ENCODE measurements at regions not wholly inside any gene's neighbourhood (a gene's known extent, or its start where the extent isn't known, plus 50 kb on each side); places are given as distances from the start of the nearest gene placed in this dataset.

DNA sequence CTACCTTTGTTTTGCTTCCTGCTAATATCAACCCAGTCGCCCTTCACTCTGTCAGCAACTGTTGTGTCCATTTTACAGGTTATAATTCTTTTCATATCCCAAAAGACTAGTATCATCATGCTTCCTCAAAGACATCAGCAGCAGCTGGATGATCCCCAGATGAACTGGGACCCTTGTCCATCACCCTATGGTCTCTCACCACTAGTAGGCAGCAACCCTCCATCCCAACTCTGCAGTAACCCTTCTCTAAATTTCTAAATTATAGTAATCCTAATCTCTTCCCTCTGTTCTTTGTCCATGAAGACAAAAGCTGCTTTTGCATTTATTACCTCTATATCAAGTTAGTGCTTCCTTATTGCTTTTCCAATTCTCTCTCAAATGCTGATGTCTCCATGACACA, 1025.8 kb downstream of the FAM181B start:
- Histone ChIP-seq H3K36me3 (ENCODE audit: control insufficient read depth in 3 of 3, insufficient read depth in 3 of 3, low read length in 3 of 3) (no peaks in the 10 kb centered on the region), H3K4me3 (ENCODE audit: low read length in 3 of 3) (no peak overlapping the region), H3K27me3 (ENCODE audit: control insufficient read depth in 3 of 3, insufficient read depth in 3 of 3, low read length in 3 of 3) (no peaks in the 10 kb centered on the region), H3K9ac (ENCODE audit: low read depth in 1 of 3, low read length in 3 of 3) (no peak overlapping the region), H3K27ac (ENCODE audit: low read depth, low read length) (no peak overlapping the region), H3K9me3 (ENCODE audit: control insufficient read depth in 3 of 3, low read length in 3 of 3) (no peaks in the 10 kb centered on the region), H3K4me1 (ENCODE audit: control insufficient read depth in 3 of 3, insufficient read depth in 3 of 3, low read length in 3 of 3) (no peaks in the 10 kb centered on the region)

DNA sequence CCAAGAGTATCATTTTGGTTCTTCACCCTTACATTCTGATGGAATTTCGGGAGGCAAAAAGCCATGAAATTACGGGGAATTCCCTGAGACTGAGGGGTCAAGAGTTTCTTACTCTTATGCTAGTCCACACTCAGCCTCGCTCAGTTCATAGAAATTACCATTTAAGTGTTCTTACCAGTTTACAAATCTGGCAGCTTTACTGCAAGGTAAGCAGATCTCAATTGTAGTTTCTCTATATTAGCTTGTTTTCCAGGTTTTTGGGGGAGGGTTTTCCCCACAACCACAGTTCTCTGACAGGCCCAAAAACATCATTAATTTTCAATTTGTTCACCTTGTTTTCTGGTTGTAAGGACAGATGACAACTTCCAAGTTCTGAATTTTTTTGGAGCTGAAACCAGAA, 1028.4 kb downstream of the FAM181B start:
- Histone ChIP-seq H3K9me3 (ENCODE audit: control insufficient read depth in 3 of 3, low read length in 3 of 3) (no peaks in the 10 kb centered on the region), H3K27me3 (ENCODE audit: control insufficient read depth in 3 of 3, insufficient read depth in 3 of 3, low read length in 3 of 3) (no peaks in the 10 kb centered on the region), H3K9ac (ENCODE audit: low read depth in 1 of 3, low read length in 3 of 3) (no peak overlapping the region), H3K4me1 (ENCODE audit: control insufficient read depth in 3 of 3, insufficient read depth in 3 of 3, low read length in 3 of 3) (no peaks in the 10 kb centered on the region), H3K27ac (ENCODE audit: low read depth, low read length) (no peak overlapping the region), H3K4me3 (ENCODE audit: low read length in 3 of 3) (no peak overlapping the region), H3K36me3 (ENCODE audit: control insufficient read depth in 3 of 3, insufficient read depth in 3 of 3, low read length in 3 of 3) (no peaks in the 10 kb centered on the region)

DNA sequence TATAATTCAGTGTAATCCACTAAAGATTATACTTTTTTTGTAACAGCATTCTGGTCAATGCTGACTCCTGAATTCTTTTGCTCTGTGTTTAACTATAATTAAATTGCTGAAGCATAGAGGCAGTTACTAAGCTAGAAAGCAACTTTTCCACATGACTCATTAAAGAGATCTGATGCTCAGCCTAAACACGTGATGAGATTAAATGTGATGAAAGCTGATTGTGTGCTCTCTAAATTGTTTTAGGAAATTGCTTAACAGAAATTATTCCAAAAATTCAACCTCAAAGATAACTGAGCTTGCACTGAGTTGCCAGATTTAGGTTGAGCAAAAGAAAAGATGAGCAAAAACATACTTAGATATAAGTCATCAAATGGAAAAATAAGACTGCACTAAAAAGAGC, 1033.6 kb downstream of the FAM181B start:
- Histone ChIP-seq H3K4me1 (ENCODE audit: control insufficient read depth in 3 of 3, insufficient read depth in 3 of 3, low read length in 3 of 3) (no peaks in the 10 kb centered on the region), H3K4me3 (ENCODE audit: low read length in 3 of 3) (no peak overlapping the region), H3K36me3 (ENCODE audit: control insufficient read depth in 3 of 3, insufficient read depth in 3 of 3, low read length in 3 of 3) (no peaks in the 10 kb centered on the region), H3K27me3 (ENCODE audit: control insufficient read depth in 3 of 3, insufficient read depth in 3 of 3, low read length in 3 of 3) (no peaks in the 10 kb centered on the region), H3K9ac (ENCODE audit: low read depth in 1 of 3, low read length in 3 of 3) (no peak overlapping the region), H3K27ac (ENCODE audit: low read depth, low read length) (no peak overlapping the region), H3K9me3 (ENCODE audit: control insufficient read depth in 3 of 3, low read length in 3 of 3) (no peaks in the 10 kb centered on the region)

DNA sequence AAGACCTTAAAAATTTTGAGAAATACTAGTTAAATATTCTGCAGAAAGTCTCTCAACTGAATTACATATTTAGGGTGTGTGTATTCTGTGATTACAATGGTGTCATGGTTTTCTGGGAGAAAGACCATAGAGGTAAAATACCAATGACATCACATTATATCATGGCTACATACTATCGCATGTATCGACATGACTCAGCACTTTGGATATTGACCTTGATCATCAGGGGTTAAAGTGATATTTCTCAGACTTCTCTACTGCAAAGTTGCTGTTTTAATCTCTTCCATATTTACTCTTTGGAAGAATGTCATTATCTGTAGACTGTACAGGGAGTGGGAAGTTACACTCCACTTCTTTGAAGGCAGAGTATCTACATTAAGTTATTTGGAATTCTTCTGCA, 1046.6 kb downstream of the FAM181B start:
- no peak overlapping the region for H3K27ac ChIP-seq (ENCODE audit: low read depth, low read length)
- H3K9ac ChIP-seq (ENCODE audit: low read depth in 1 of 3, low read length in 3 of 3) = no peak overlapping the region
- no peak overlapping the region for H3K4me3 ChIP-seq (ENCODE audit: low read length in 3 of 3)
- H3K9me3 ChIP-seq (ENCODE audit: control insufficient read depth in 3 of 3, low read length in 3 of 3) = no peaks in the 10 kb centered on the region
- H3K27me3 ChIP-seq (ENCODE audit: control insufficient read depth in 3 of 3, insufficient read depth in 3 of 3, low read length in 3 of 3) = no peaks in the 10 kb centered on the region
- no peaks in the 10 kb centered on the region for H3K36me3 ChIP-seq (ENCODE audit: control insufficient read depth in 3 of 3, insufficient read depth in 3 of 3, low read length in 3 of 3)
- no peaks in the 10 kb centered on the region for H3K4me1 ChIP-seq (ENCODE audit: control insufficient read depth in 3 of 3, insufficient read depth in 3 of 3, low read length in 3 of 3)

DNA sequence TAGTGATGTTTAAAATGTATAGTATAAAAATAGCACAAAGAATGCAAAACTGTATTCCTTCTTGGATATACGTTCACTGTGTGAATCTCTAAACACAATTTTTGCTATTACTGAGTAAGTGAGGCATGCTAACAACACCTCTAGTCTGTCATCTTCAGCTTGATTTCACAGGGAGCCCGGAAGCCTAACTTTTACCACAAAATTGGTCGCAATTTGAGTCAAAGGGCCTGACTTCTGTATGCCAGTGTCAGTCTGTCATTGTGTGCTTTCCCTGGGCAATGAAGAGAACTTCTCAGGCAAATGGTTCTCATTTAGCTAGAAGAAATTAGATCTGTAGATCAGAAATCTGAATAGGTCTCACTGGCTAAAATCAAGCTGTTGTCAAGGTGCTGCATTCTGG, 1059.5 kb downstream of the FAM181B start:
- H3K4me3 ChIP-seq (ENCODE audit: low read length in 3 of 3) = no peak overlapping the region
- no peak overlapping the region for H3K27ac ChIP-seq (ENCODE audit: low read depth, low read length)
- H3K9ac ChIP-seq (ENCODE audit: low read depth in 1 of 3, low read length in 3 of 3) = no peak overlapping the region
- H3K9me3 ChIP-seq (ENCODE audit: control insufficient read depth in 3 of 3, low read length in 3 of 3) = no peaks in the 10 kb centered on the region
- no peaks in the 10 kb centered on the region for H3K36me3 ChIP-seq (ENCODE audit: control insufficient read depth in 3 of 3, insufficient read depth in 3 of 3, low read length in 3 of 3)
- no peaks in the 10 kb centered on the region for H3K27me3 ChIP-seq (ENCODE audit: control insufficient read depth in 3 of 3, insufficient read depth in 3 of 3, low read length in 3 of 3)
- no peaks in the 10 kb centered on the region for H3K4me1 ChIP-seq (ENCODE audit: control insufficient read depth in 3 of 3, insufficient read depth in 3 of 3, low read length in 3 of 3)

DNA sequence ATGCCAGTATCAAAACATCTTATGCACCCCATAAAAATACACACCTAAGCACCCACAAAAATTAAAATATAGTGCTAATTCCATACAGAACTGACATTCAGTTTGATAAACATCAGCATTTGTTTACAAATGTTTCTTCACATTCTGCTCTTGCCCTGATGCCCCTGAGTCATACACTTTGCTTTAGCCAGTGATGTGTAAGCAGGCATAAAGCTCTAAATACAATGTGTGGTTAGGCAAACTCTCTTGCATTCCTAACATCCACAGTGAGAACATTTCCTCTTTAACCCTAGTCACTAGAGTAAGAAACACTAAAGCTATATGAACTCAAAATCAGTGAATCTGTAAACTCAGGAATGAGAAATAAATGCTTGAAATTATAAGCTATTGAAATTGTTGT, 1060.7 kb downstream of the FAM181B start:
- no peak overlapping the region for H3K9ac ChIP-seq (ENCODE audit: low read depth in 1 of 3, low read length in 3 of 3)
- H3K4me1 ChIP-seq (ENCODE audit: control insufficient read depth in 3 of 3, insufficient read depth in 3 of 3, low read length in 3 of 3) = no peaks in the 10 kb centered on the region
- no peaks in the 10 kb centered on the region for H3K36me3 ChIP-seq (ENCODE audit: control insufficient read depth in 3 of 3, insufficient read depth in 3 of 3, low read length in 3 of 3)
- H3K4me3 ChIP-seq (ENCODE audit: low read length in 3 of 3) = no peak overlapping the region
- H3K27ac ChIP-seq (ENCODE audit: low read depth, low read length) = no peak overlapping the region
- H3K9me3 ChIP-seq (ENCODE audit: control insufficient read depth in 3 of 3, low read length in 3 of 3) = no peaks in the 10 kb centered on the region
- no peaks in the 10 kb centered on the region for H3K27me3 ChIP-seq (ENCODE audit: control insufficient read depth in 3 of 3, insufficient read depth in 3 of 3, low read length in 3 of 3)

DNA sequence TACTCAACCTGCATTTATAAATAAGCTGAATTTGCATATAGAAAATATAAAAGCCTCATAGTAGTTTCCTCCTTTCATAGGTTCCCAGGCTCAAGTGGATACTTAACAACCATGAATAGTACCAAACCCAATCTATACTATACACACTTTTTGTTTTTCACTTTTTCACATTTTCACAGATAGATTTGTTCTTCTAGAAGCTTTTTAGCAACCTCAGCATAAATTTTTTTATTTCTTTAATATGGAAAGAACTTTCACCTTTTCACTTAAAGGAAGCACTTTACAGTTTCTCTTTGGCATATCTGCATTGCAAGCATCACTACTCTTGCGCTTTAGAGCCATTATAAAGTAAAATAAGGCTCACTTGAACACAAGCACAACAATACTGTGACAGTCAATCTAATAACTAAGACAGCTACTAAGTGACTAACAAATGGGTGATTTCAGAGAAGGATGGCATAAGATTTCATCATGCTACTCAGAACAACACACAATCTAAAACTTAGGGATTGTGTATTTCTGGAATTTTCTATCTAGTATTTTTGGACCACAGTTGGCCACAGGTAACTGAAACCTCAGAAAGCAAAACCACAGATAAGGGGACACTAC, 1063.6 kb downstream of the FAM181B start:
- Histone ChIP-seq H3K9me3 (ENCODE audit: control insufficient read depth in 3 of 3, low read length in 3 of 3) (no peaks in the 10 kb centered on the region), H3K4me3 (ENCODE audit: low read length in 3 of 3) (no peak overlapping the region), H3K9ac (ENCODE audit: low read depth in 1 of 3, low read length in 3 of 3) (no peak overlapping the region), H3K36me3 (ENCODE audit: control insufficient read depth in 3 of 3, insufficient read depth in 3 of 3, low read length in 3 of 3) (no peaks in the 10 kb centered on the region), H3K27ac (ENCODE audit: low read depth, low read length) (no peak overlapping the region), H3K4me1 (ENCODE audit: control insufficient read depth in 3 of 3, insufficient read depth in 3 of 3, low read length in 3 of 3) (no peaks in the 10 kb centered on the region), H3K27me3 (ENCODE audit: control insufficient read depth in 3 of 3, insufficient read depth in 3 of 3, low read length in 3 of 3) (no peaks in the 10 kb centered on the region)

DNA sequence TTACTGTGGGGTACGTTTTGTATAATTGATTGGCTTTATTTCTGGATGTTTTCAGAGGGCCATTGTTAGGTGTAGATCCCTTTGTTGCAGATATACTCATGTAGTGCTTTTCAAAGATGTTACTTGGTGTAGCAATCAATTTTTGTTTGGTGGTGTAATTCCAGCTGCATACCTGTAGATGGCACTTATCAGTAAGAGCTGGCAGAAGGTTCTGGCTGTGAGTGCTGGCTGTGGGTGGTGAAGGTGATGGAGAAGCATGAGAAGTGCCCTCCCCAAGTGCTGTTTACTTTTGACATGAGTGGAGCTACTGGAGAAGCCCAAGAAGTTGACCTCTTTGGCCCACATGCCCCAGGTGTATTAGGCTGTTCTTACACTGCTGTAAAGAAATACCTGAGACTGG, 1074.9 kb downstream of the FAM181B start:
- no peaks in the 10 kb centered on the region for H3K9me3 ChIP-seq (ENCODE audit: control insufficient read depth in 3 of 3, low read length in 3 of 3)
- no peak overlapping the region for H3K9ac ChIP-seq (ENCODE audit: low read depth in 1 of 3, low read length in 3 of 3)
- no peaks in the 10 kb centered on the region for H3K36me3 ChIP-seq (ENCODE audit: control insufficient read depth in 3 of 3, insufficient read depth in 3 of 3, low read length in 3 of 3)
- no peak overlapping the region for H3K27ac ChIP-seq (ENCODE audit: low read depth, low read length)
- no peak overlapping the region for H3K4me3 ChIP-seq (ENCODE audit: low read length in 3 of 3)
- H3K27me3 ChIP-seq (ENCODE audit: control insufficient read depth in 3 of 3, insufficient read depth in 3 of 3, low read length in 3 of 3) = no peaks in the 10 kb centered on the region
- no peaks in the 10 kb centered on the region for H3K4me1 ChIP-seq (ENCODE audit: control insufficient read depth in 3 of 3, insufficient read depth in 3 of 3, low read length in 3 of 3)

DNA sequence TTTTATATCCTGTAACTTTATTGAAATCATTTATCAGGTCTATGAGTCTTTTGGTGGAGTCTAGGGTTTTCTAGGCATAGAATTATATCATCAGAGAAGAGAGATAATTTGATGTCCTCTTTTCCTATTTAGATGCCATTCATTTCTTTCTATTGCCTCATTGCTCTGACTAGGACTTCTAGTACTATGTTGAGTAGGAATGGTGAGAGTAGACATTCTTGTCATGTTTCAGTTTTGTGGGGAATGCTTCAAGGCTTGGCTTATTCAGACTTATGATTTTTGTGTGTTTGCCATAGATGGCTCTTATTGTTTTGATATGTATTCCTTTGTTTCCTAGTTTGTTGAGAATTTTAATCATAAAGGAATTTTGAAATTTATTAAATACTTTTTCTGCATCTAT, 1078.3 kb downstream of the FAM181B start:
- no peak overlapping the region for H3K4me3 ChIP-seq (ENCODE audit: low read length in 3 of 3)
- H3K9me3 ChIP-seq (ENCODE audit: control insufficient read depth in 3 of 3, low read length in 3 of 3) = no peaks in the 10 kb centered on the region
- H3K4me1 ChIP-seq (ENCODE audit: control insufficient read depth in 3 of 3, insufficient read depth in 3 of 3, low read length in 3 of 3) = no peaks in the 10 kb centered on the region
- H3K9ac ChIP-seq (ENCODE audit: low read depth in 1 of 3, low read length in 3 of 3) = no peak overlapping the region
- no peak overlapping the region for H3K27ac ChIP-seq (ENCODE audit: low read depth, low read length)
- H3K36me3 ChIP-seq (ENCODE audit: control insufficient read depth in 3 of 3, insufficient read depth in 3 of 3, low read length in 3 of 3) = no peaks in the 10 kb centered on the region
- H3K27me3 ChIP-seq (ENCODE audit: control insufficient read depth in 3 of 3, insufficient read depth in 3 of 3, low read length in 3 of 3) = no peaks in the 10 kb centered on the region

DNA sequence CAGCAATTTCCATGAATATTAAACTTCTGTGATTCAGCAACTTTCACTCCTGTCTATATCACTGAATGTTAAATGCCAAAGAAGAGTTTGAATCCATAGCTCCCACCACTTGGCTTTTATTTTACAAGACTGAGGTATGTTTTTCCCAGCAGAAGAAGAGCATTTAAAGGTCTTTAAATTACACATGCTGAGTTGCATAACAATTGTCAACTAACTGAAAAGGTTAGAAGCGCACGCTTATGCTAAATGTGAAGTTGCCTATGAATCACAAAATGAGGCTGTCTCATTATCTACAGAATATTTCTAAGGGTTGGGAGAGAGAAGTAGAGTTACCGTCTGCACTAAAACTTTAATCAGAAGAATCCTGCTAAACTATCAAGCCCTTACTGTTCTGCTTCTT, 1086.3 kb downstream of the FAM181B start:
- H3K27ac ChIP-seq (ENCODE audit: low read depth, low read length) = no peak overlapping the region
- H3K4me1 ChIP-seq (ENCODE audit: control insufficient read depth in 3 of 3, insufficient read depth in 3 of 3, low read length in 3 of 3) = no peaks in the 10 kb centered on the region

More for the DNA sequence above, 1086.3 kb downstream of the FAM181B start:
- Histone ChIP-seq H3K36me3 (ENCODE audit: control insufficient read depth in 3 of 3, insufficient read depth in 3 of 3, low read length in 3 of 3) (no peaks in the 10 kb centered on the region), H3K4me3 (ENCODE audit: low read length in 3 of 3) (no peak overlapping the region), H3K9me3 (ENCODE audit: control insufficient read depth in 3 of 3, low read length in 3 of 3) (no peaks in the 10 kb centered on the region), H3K27me3 (ENCODE audit: control insufficient read depth in 3 of 3, insufficient read depth in 3 of 3, low read length in 3 of 3) (no peaks in the 10 kb centered on the region), H3K9ac (ENCODE audit: low read depth in 1 of 3, low read length in 3 of 3) (no peak overlapping the region)
